Transverse colon (tissue), 4 donors: ENCODE measurements at regions not wholly inside any gene's neighbourhood (a gene's known extent, or its start where the extent isn't known, plus 50 kb on each side); places are given as distances from the start of the nearest gene placed in this dataset.

Experiments
- DNase-seq: peaks from one replicate; pipeline ENCODE4 v3.0.0-alpha.2; 2019
- H3K27ac ChIP-seq, 4 donors: fragments of 200-600 bp; sonication (generic); 2 replicates each; pipeline ENCODE4 v1.5.1; 2016 to 2018; ENCODE audit warnings: inconsistent platforms in 4 of 4
- H3K27me3 ChIP-seq: fragments of 200-600 bp; sonication (generic); 2 replicates; pipeline ENCODE4 v1.5.1; 2017; ENCODE audit warnings: inconsistent platforms
- H3K36me3 ChIP-seq, 4 donors: fragments of 200-600 bp; sonication (generic); 2 replicates each; pipeline ENCODE4 v1.5.1; 2017 to 2019; ENCODE audit warnings: inconsistent platforms in 4 of 4
- H3K4me1 ChIP-seq, 4 donors: fragments of 200-600 bp; sonication (generic); 2 replicates each; pipeline ENCODE4 v1.5.1; 2017 to 2020; ENCODE audit warnings: inconsistent platforms in 4 of 4
- H3K4me3 ChIP-seq, 4 donors: fragments of 200-600 bp; sonication (generic); 1 replicate in 1 of 4; 2 replicates in 3 of 4; pipeline versions ENCODE4 v1.5.1 to v1.6.1; 2017 to 2019; ENCODE audit warnings: inconsistent platforms in 4 of 4
- H3K9me3 ChIP-seq, 2 donors: fragments of 200-600 bp; sonication (generic); 2 replicates each; pipeline ENCODE4 v1.5.1; 2017 to 2019; ENCODE audit warnings: inconsistent platforms in 2 of 2
- CTCF ChIP-seq, 5 experiments: fragments of 200-600 bp in 3 of 5; fragments of 450-650 bp in 2 of 5; sonication (generic) in 3 of 5; IDR thresholded peaks; 1 replicate in 2 of 5; 2 replicates in 3 of 5; pipeline ENCODE4 v1.5.1; 2016 to 2017; ENCODE audit warnings: antibody characterized with exemption in 5 of 5, inconsistent platforms in 3 of 5, mild to moderate bottlenecking in 2 of 5, moderate library complexity in 1 of 5
- EP300 ChIP-seq: sonication (generic); formaldehyde crosslinking; IDR thresholded peaks from one replicate; pipeline ENCODE4 v1.6.1; 2017; ENCODE audit warnings: antibody characterized with exemption, low read depth
- POLR2A ChIP-seq: fragments of 450-650 bp; IDR thresholded peaks from one replicate; pipeline ENCODE4 v1.6.1; 2016; ENCODE audit warnings: antibody characterized with exemption, mild to moderate bottlenecking, moderate library complexity
- POLR2AphosphoS5 ChIP-seq, 3 donors: sonication (generic); formaldehyde crosslinking; IDR thresholded peaks; one replicate each; pipeline ENCODE4 v1.6.1; 2016; ENCODE audit warnings: antibody characterized with exemption in 3 of 3
- WGBS, 2 donors: methylation state at CpG; one replicate each; pipeline ENCODE4 v1.1.5; 2018; ENCODE audit warnings: low coverage in 1 of 2; 5-methylcytosine and 5-hydroxymethylcytosine counted together
- in situ Hi-C, 4 donors: fragments of 200-750 bp; cut with MboI; loops; one replicate each; pipeline versions ENCODE4 v1.15.0 to v1.15.1; 2017; ENCODE audit warnings: low sequenced_read_pairs in 3 of 4, low pct_ligation_motif_present in 1 of 4, low pct_unique_long_range_greater_than_20kb in 1 of 4
- intact Hi-C: fragments of 100-400 bp; cut with DNase I; formaldehyde crosslinking; loops from one replicate; pipeline ENCODE4 v1.15.1; 2023; ENCODE audit warnings: low total_unique reads

GRCh38 chr4:53734584-53735353, 143.5 kb upstream of the LNX1 start:
- no peaks in the 10 kb centered on the region for H3K36me3 ChIP-seq
- DNase-seq: no peak
- no peaks in the 10 kb centered on the region for H3K9me3 ChIP-seq
- peak overlapping the region in 1 of 4 donors; percentile 8 for H3K27ac ChIP-seq
- no peaks in the 10 kb centered on the region for H3K4me1 ChIP-seq
- no peak overlapping the region for H3K4me3 ChIP-seq
- 38 to 55% methylated on average over 3 of the region's 3 CpGs for WGBS, 2 donors
- intact Hi-C loops: no loop called here
- no peaks in the 10 kb centered on the region for H3K27me3 ChIP-seq
- in situ Hi-C loops: no loop called here
- TF ChIP-seq EP300: no peak
- no peak for TF ChIP-seq POLR2AphosphoS5 (IDR thresholded peaks at IDR 0.05)
- TF ChIP-seq POLR2A: no peak
- no peak for TF ChIP-seq CTCF (IDR thresholded peaks at IDR 0.05)

- Histone ChIP-seq H3K36me3 (no peaks in the 10 kb centered on the region), H3K4me3 (no peak overlapping the region), H3K27ac (peak overlapping the region in 1 of 4 donors; percentile 8), H3K27me3 (no peaks in the 10 kb centered on the region), H3K4me1 (no peaks in the 10 kb centered on the region), H3K9me3 (no peaks in the 10 kb centered on the region)
- no peak for TF ChIP-seq EP300
- in situ Hi-C loops: no loop called here
- WGBS, 2 donors: 41 to 65% methylated on average over 7 to 8 of the region's 8 CpGs
- no peak for DNase-seq
- intact Hi-C loops: no loop called here
Measured at GRCh38 chr4:53734182-53734581, 142.9 kb upstream of the LNX1 start.

GRCh38 chr4:53732661-53733060, 141.4 kb upstream of the LNX1 start:
- no peaks in the 10 kb centered on the region for H3K36me3 ChIP-seq
- no peak overlapping the region for H3K4me3 ChIP-seq
- H3K27me3 ChIP-seq: no peaks in the 10 kb centered on the region
- H3K27ac ChIP-seq: no peak overlapping the region
- DNase-seq: no peak
- TF ChIP-seq POLR2AphosphoS5 (IDR thresholded peaks at IDR 0.05): no peak
- TF ChIP-seq EP300: no peak
- TF ChIP-seq CTCF (IDR thresholded peaks at IDR 0.05): no peak
- TF ChIP-seq POLR2A: no peak
- in situ Hi-C loops (no loop called here), intact Hi-C loops (no loop called here)
- no peaks in the 10 kb centered on the region for H3K9me3 ChIP-seq
- 74 to 86% methylated on average over 1 of the region's 1 CpG for WGBS, 2 donors
- H3K4me1 ChIP-seq: no peaks in the 10 kb centered on the region

- no peaks in the 10 kb centered on the region for H3K9me3 ChIP-seq
- no peaks in the 10 kb centered on the region for H3K4me1 ChIP-seq
- H3K27me3 ChIP-seq: no peaks in the 10 kb centered on the region
- WGBS, 2 donors: 55 to 67% methylated on average over 4 to 5 of the region's 5 CpGs
- intact Hi-C loops: no loop called here
- TF ChIP-seq EP300 (no peak), CTCF (IDR thresholded peaks at IDR 0.05) (no peak), POLR2AphosphoS5 (IDR thresholded peaks at IDR 0.05) (no peak), POLR2A (no peak)
- in situ Hi-C loops: no loop called here
- no peak for DNase-seq
- no peaks in the 10 kb centered on the region for H3K36me3 ChIP-seq
- no peak overlapping the region for H3K27ac ChIP-seq
- H3K4me3 ChIP-seq: no peak overlapping the region
Measured at GRCh38 chr4:53730031-53730805, 138.9 kb upstream of the LNX1 start.
